ENCODE measurements at regions not wholly inside any gene's neighbourhood (a gene's known extent, or its start where the extent isn't known, plus 50 kb on each side); places are given as distances from the start of the nearest gene placed in this dataset.

DNA sequence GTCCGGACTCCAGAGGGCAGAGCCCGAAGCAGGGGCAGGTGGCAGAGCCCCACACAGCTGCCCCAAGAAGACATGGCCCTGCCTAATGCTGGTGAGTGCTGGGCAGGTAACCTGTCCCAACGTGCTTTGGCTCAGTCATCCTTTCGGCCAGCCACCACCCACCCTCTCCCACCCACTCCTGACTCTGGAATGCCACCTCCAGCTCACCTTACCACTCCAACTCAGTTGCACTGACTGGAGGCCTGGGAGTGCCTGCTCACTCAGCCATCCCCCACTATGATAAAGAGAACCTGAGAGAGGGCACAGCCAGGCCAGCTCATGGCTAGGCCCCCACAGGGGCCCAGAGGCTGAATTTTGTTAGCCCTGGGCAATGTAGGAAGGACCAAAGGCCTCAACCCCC, 53.8 kb upstream of the MPEG1 start:
- 78 to 90% (median 81%) methylated on average over 3 to 4 of the region's 4 CpGs for WGBS, 4 donors
- Histone ChIP-seq H3K4me3 (no peak overlapping the region), H3K36me3 (replicated peaks in 1 of 2) (no peaks in the 10 kb centered on the region), H3K9me3 (replicated peaks in 1 of 3) (no peaks in the 10 kb centered on the region), H3K27ac (no peak overlapping the region), H3K27me3 (no peaks in the 10 kb centered on the region), H3K4me1 (replicated peaks in 1 of 2) (no peaks in the 10 kb centered on the region)
- TF ChIP-seq, protein P1, sequence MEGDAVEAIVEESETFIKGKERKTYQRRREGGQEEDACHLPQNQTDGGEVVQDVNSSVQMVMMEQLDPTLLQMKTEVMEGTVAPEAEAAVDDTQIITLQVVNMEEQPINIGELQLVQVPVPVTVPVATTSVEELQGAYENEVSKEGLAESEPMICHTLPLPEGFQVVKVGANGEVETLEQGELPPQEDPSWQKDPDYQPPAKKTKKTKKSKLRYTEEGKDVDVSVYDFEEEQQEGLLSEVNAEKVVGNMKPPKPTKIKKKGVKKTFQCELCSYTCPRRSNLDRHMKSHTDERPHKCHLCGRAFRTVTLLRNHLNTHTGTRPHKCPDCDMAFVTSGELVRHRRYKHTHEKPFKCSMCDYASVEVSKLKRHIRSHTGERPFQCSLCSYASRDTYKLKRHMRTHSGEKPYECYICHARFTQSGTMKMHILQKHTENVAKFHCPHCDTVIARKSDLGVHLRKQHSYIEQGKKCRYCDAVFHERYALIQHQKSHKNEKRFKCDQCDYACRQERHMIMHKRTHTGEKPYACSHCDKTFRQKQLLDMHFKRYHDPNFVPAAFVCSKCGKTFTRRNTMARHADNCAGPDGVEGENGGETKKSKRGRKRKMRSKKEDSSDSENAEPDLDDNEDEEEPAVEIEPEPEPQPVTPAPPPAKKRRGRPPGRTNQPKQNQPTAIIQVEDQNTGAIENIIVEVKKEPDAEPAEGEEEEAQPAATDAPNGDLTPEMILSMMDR (IDR thresholded peaks at IDR 0.05): no peak
- no peak for TF ChIP-seq POLR2A (IDR thresholded peaks at IDR 0.05)
- intact Hi-C loops (cut with DNase I): no loop called here
- no peak for DNase-seq

DNA sequence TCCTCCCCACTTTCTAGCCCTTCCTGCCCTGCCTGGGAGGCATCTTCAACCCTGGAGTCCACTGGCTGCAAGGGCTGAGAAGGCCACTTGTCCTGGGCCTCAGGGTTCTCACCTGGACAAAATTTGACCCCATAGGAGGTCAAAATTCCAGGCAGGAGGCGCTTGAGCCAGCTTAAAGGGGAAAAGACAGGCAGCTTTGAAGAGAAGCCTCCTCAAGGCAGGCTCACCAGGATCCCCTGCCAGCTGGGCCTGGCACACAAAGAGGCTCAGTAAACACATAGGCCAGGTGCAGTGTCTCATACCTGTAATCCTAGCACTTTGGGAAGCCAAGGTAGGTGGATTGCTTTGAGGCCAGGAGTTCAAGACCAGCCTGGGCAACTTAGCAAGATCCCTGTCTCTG, 53.0 kb upstream of the MPEG1 start:
- no peak overlapping the region for H3K4me3 ChIP-seq
- H3K36me3 ChIP-seq (replicated peaks in 1 of 2): no peaks in the 10 kb centered on the region
- no peaks in the 10 kb centered on the region for H3K4me1 ChIP-seq (replicated peaks in 1 of 2)
- intact Hi-C loops (cut with DNase I): no loop called here
- whole genome bisulfite sequencing, 4 donors: 56 to 95% (median 75%) methylated on average over 1 of the region's 1 CpG; no CpG with 5 or more reads in 1 of the 4 donors
- no peaks in the 10 kb centered on the region for H3K27me3 ChIP-seq
- TF ChIP-seq, protein P1 (IDR thresholded peaks at IDR 0.05): no peak
- TF ChIP-seq POLR2A (IDR thresholded peaks at IDR 0.05): no peak
- no peak overlapping the region for H3K27ac ChIP-seq
- no peak for DNase-seq
- no peaks in the 10 kb centered on the region for H3K9me3 ChIP-seq (replicated peaks in 1 of 3)

DNA sequence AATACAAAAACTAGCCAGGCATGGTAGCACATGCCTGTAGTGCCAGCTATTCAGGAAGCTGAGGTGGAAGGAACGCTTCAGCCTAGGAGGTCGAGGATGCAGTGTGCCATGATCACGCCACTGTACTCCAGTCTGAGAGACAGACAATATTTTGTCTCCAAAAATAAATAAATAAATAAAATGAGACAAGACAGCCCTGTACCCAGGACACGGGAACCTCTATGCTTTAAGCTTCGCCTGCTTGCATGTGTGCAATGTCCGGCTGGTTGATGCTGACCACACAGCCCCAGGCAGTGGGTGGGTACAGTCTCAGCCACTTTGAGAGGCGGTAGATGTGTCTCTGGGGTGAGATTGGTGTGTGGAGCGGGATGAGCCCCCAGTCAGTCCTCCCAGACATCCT, 52.0 kb upstream of the MPEG1 start:
- H3K4me3 ChIP-seq: no peak overlapping the region
- WGBS, 4 donors: 68 to 84% (median 82%) methylated on average over 8 of the region's 8 CpGs

DNA sequence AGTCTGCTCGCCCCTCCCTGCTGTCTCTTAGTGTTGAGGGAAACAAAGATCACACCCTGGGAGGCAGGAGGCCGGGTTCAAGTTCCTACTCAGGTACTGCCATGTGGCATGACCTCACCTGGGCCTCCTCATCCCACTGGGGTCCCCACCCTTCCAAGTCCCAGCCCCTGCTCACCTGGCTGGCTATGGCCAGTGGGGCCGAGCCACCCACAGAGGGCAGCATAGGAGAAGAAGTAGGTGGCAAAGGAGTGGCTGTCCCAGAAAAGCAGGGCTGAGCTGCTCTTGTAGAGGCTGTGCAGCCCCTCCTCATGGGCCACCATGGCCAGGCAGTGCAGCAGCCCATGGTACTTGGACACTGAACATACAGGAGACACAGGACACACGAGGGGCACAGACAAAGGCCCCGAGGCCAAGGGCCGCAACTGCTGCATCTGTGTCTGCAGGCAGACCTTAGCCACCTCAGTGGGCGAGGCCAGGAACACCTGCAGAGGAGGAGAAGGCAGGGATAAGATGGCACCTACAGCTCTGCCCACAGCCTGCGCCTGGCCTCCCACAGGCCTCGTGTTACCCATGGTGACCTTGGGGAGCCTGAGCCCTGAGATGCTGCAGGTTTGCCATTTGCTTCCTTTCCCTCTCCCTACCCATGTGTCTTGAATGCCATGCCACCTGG, 50.6 kb upstream of the MPEG1 start:
- no peaks in the 10 kb centered on the region for H3K9me3 ChIP-seq (replicated peaks in 1 of 3)
- TF ChIP-seq, protein P1 (IDR thresholded peaks at IDR 0.05): no peak
- no peak for TF ChIP-seq POLR2A (IDR thresholded peaks at IDR 0.05)
- no peaks in the 10 kb centered on the region for H3K27me3 ChIP-seq
- 72 to 79% (median 78%) methylated on average over 5 to 9 of the region's 9 CpGs for WGBS, 4 donors
- H3K4me1 ChIP-seq (replicated peaks in 1 of 2): no peaks in the 10 kb centered on the region
- H3K27ac ChIP-seq: no peak overlapping the region
- H3K4me3 ChIP-seq: no peak overlapping the region
- DNase-seq: no peak
- no peaks in the 10 kb centered on the region for H3K36me3 ChIP-seq (replicated peaks in 1 of 2)
- intact Hi-C loops (cut with DNase I): no loop called here

More for the DNA sequence above, 52.0 kb upstream of the MPEG1 start:
- DNase-seq: no peak
- no peak overlapping the region for H3K27ac ChIP-seq
- no peaks in the 10 kb centered on the region for H3K4me1 ChIP-seq (replicated peaks in 1 of 2)
- intact Hi-C loops (cut with DNase I): no loop called here
- H3K36me3 ChIP-seq (replicated peaks in 1 of 2): no peaks in the 10 kb centered on the region
- no peak for TF ChIP-seq POLR2A (IDR thresholded peaks at IDR 0.05)
- TF ChIP-seq, protein P1 (IDR thresholded peaks at IDR 0.05): no peak
- no peaks in the 10 kb centered on the region for H3K9me3 ChIP-seq (replicated peaks in 1 of 3)
- H3K27me3 ChIP-seq: no peaks in the 10 kb centered on the region

Small RNA genes in the stretch of these regions (small RNA-seq; reads per million reads assigned to genes)
- gene RN7SL435P: 0 reads per million in 2 donors
